ENCODE measurements at regions not wholly inside any gene's neighbourhood (a gene's known extent, or its start where the extent isn't known, plus 50 kb on each side); places are given as distances from the start of the nearest gene placed in this dataset.
"Not testable (repeated sequence)": the region's sequence is repeated elsewhere in the genome, so short reads cannot be mapped to it uniquely, and the experiment has no call there.

GRCh38 chr14:30427846-30428245 is 131.1 kb upstream of the G2E3 start:
- DNase-seq (ENCODE audit: low read depth), result no peak

- no peak for DNase-seq (ENCODE audit: low read depth)
Observed at GRCh38 chr14:30431552-30431951, 127.4 kb upstream of the G2E3 start.

GRCh38 chr14:30440961-30441360 is 118.0 kb upstream of the G2E3 start:
- no peak for DNase-seq (ENCODE audit: low read depth)

- peak; percentile 41 for DNase-seq (ENCODE audit: low read depth)
Observed at GRCh38 chr14:30443368-30444007, 115.5 kb upstream of the G2E3 start.

- DNase-seq (ENCODE audit: low read depth), result no peak
Observed at GRCh38 chr14:30444451-30444850, 114.5 kb upstream of the G2E3 start.

GRCh38 chr14:30445011-30445793 is 113.8 kb upstream of the G2E3 start:
- no peak for DNase-seq (ENCODE audit: low read depth)

- no peak for DNase-seq (ENCODE audit: low read depth)
Observed at GRCh38 chr14:30445852-30446251, 113.1 kb upstream of the G2E3 start.

- DNase-seq (ENCODE audit: low read depth), result peak; percentile 1
Observed at GRCh38 chr14:30450631-30451545, 108.1 kb upstream of the G2E3 start.

- no peak for DNase-seq (ENCODE audit: low read depth)
Observed at GRCh38 chr14:30456296-30456695, 102.7 kb upstream of the G2E3 start.

GRCh38 chr14:30462358-30462757 is 96.6 kb upstream of the G2E3 start:
- no peak for DNase-seq (ENCODE audit: low read depth)

- no peak for DNase-seq (ENCODE audit: low read depth)
Observed at GRCh38 chr14:30464481-30464880, 94.5 kb upstream of the G2E3 start.

GRCh38 chr14:30468354-30468753 is 90.6 kb upstream of the G2E3 start:
- DNase-seq (ENCODE audit: low read depth), result no peak

GRCh38 chr14:30471980-30472379 is 87.0 kb upstream of the G2E3 start:
- no peak for DNase-seq (ENCODE audit: low read depth)

GRCh38 chr14:30473846-30474696 is 84.9 kb upstream of the G2E3 start:
- DNase-seq (ENCODE audit: low read depth), result not testable (repeated sequence)

- no peak for DNase-seq (ENCODE audit: low read depth)
Observed at GRCh38 chr14:30482276-30482675, 76.7 kb upstream of the G2E3 start.

- DNase-seq (ENCODE audit: low read depth), result no peak
Observed at GRCh38 chr14:30484201-30484600, 74.8 kb upstream of the G2E3 start.

- DNase-seq (ENCODE audit: low read depth), result no peak
Observed at GRCh38 chr14:30484976-30485375, 74.0 kb upstream of the G2E3 start.

- DNase-seq (ENCODE audit: low read depth), result no peak
Observed at GRCh38 chr14:30496852-30497251, 62.1 kb upstream of the G2E3 start.

- no peak for DNase-seq (ENCODE audit: low read depth)
Observed at GRCh38 chr14:30499358-30499757, 59.6 kb upstream of the G2E3 start.

GRCh38 chr14:30500222-30500621 is 58.7 kb upstream of the G2E3 start:
- DNase-seq (ENCODE audit: low read depth), result no peak

- DNase-seq (ENCODE audit: low read depth), result no peak
Observed at GRCh38 chr14:30507209-30507608, 51.7 kb upstream of the G2E3 start.
